Liver (tissue), 7 donors: ENCODE measurements at regions not wholly inside any gene's neighbourhood (a gene's known extent, or its start where the extent isn't known, plus 50 kb on each side); places are given as distances from the start of the nearest gene placed in this dataset.

Source experiments
- DNase-seq: peaks from one replicate; pipeline ENCODE4 v3.0.0-alpha.2; 2017; ENCODE audit warnings: low spot score
- H3K27ac ChIP-seq, 2 donors: one replicate each; pipeline ENCODE4 v1.7.0; 2013; ENCODE audit warnings: inconsistent platforms in 2 of 2, low read length in 2 of 2, control low read depth in 1 of 2, low read depth in 1 of 2, mild to moderate bottlenecking in 1 of 2
- H3K27me3 ChIP-seq, 4 donors: one replicate each; pipeline versions ENCODE4 v1.6.1 to v1.7.0; 2013; ENCODE audit warnings: low read length in 3 of 4, inconsistent platforms in 1 of 4, mild to moderate bottlenecking in 1 of 4, moderate library complexity in 1 of 4; ENCODE audit not compliant: control insufficient read depth in 4 of 4, insufficient read depth in 4 of 4
- H3K36me3 ChIP-seq, 4 donors: one replicate each; pipeline versions ENCODE4 v1.6.1 to v1.7.0; 2013; ENCODE audit warnings: low read length in 3 of 4, mild to moderate bottlenecking in 3 of 4, low read depth in 1 of 4, moderate library complexity in 1 of 4; ENCODE audit not compliant: control insufficient read depth in 4 of 4, insufficient read depth in 3 of 4
- H3K4me1 ChIP-seq, 4 donors: one replicate each; pipeline versions ENCODE4 v1.6.1 to v1.7.0; 2013; ENCODE audit warnings: low read length in 3 of 4, mild to moderate bottlenecking in 3 of 4, moderate library complexity in 1 of 4; ENCODE audit not compliant: control insufficient read depth in 4 of 4, insufficient read depth in 4 of 4
- H3K4me3 ChIP-seq, 3 donors: one replicate each; pipeline versions ENCODE4 v1.6.1 to v1.7.0; 2013; ENCODE audit warnings: low read length in 3 of 3, control low read depth in 1 of 3, low read depth in 1 of 3, mild to moderate bottlenecking in 1 of 3
- H3K9ac ChIP-seq, 2 donors: one replicate each; pipeline ENCODE4 v1.7.0; 2013; ENCODE audit warnings: low read length in 2 of 2, mild to moderate bottlenecking in 2 of 2, moderate library complexity in 2 of 2, control low read depth in 1 of 2, low read depth in 1 of 2
- H3K9me3 ChIP-seq, 4 donors: one replicate each; pipeline versions ENCODE4 v1.6.1 to v1.7.0; 2013; ENCODE audit warnings: low read length in 3 of 4; ENCODE audit not compliant: control insufficient read depth in 4 of 4
- EGR1 ChIP-seq, 2 donors: IDR thresholded peaks; 2 replicates each; pipeline ENCODE4 v1.6.1; 2016 to 2018; ENCODE audit warnings: antibody characterized with exemption in 2 of 2, low read depth in 2 of 2
- FOXA1 ChIP-seq: IDR thresholded peaks from 2 replicates; pipeline ENCODE4 v1.6.1; 2016; ENCODE audit warnings: antibody characterized with exemption
- FOXA2 ChIP-seq: IDR thresholded peaks from 2 replicates; pipeline ENCODE4 v1.6.1; 2016; ENCODE audit warnings: antibody characterized with exemption
- GABPA ChIP-seq, 2 donors: IDR thresholded peaks in 1 of 2; conservative IDR thresholded peaks in 1 of 2; 2 replicates each; pipeline ENCODE4 v1.6.1; 2016; ENCODE audit warnings: antibody characterized with exemption in 2 of 2, mild to moderate bottlenecking in 1 of 2, moderate library complexity in 1 of 2
- HNF4A ChIP-seq, 2 donors: conservative IDR thresholded peaks; 2 replicates each; pipeline ENCODE4 v1.6.1; 2016; ENCODE audit warnings: antibody characterized with exemption in 2 of 2, mild to moderate bottlenecking in 2 of 2
- HNF4G ChIP-seq: IDR thresholded peaks from 2 replicates; pipeline ENCODE4 v1.6.1; 2016; ENCODE audit warnings: antibody characterized with exemption
- JUND ChIP-seq, 2 donors: IDR thresholded peaks; 2 replicates each; pipeline ENCODE4 v1.6.1; 2016; ENCODE audit warnings: antibody characterized with exemption in 2 of 2
- MAX ChIP-seq: IDR thresholded peaks from 2 replicates; pipeline ENCODE4 v1.6.1; 2016; ENCODE audit warnings: antibody characterized with exemption
- NR2F2 ChIP-seq: IDR thresholded peaks from 2 replicates; pipeline ENCODE4 v1.6.1; 2016; ENCODE audit warnings: antibody characterized with exemption
- RXRA ChIP-seq, 2 donors: IDR thresholded peaks; 2 replicates each; pipeline ENCODE4 v1.6.1; 2017 to 2018; ENCODE audit warnings: antibody characterized with exemption in 2 of 2, mild to moderate bottlenecking in 1 of 2
- SP1 ChIP-seq: IDR thresholded peaks from 2 replicates; pipeline ENCODE4 v1.6.1; 2018; ENCODE audit warnings: antibody characterized with exemption, mild to moderate bottlenecking
- TAF1 ChIP-seq: conservative IDR thresholded peaks from 2 replicates; pipeline ENCODE4 v1.6.1; 2016; ENCODE audit warnings: antibody characterized with exemption, mild to moderate bottlenecking
- WGBS: extraction: QIAGEN DNeasy Blood & Tissue Kit; methylation state at CpG from one replicate; pipeline ENCODE4 v1.1.7; 2013; 5-methylcytosine and 5-hydroxymethylcytosine counted together
- TF ChIP-seq, protein P1 (sequence below): IDR thresholded peaks from 2 replicates; pipeline ENCODE4 v1.6.1; 2016; ENCODE audit warnings: antibody characterized with exemption, mild to moderate bottlenecking
- TF ChIP-seq, protein P2 (sequence below): IDR thresholded peaks from 2 replicates; pipeline ENCODE4 v1.6.1; 2016; ENCODE audit warnings: antibody characterized with exemption
- TF ChIP-seq, protein P3 (sequence below): IDR thresholded peaks from 2 replicates; pipeline ENCODE4 v1.6.1; 2016; ENCODE audit warnings: antibody characterized with exemption
- donor health status: healthy.
- donor health status: healthy.
- donor health status: healthy.
- donor health status: healthy.

GRCh38 chr10:62614389-62615157 is 189.9 kb upstream of the ADO start:
- Histone ChIP-seq H3K4me1 (peaks cover 0 to 4% (median 0%) of the 10 kb centered on the region in 4 donors), H3K9ac (no peak overlapping the region), H3K36me3 (no peaks in the 10 kb centered on the region), H3K9me3 (no peaks in the 10 kb centered on the region), H3K27ac (no peak overlapping the region), H3K4me3 (no peak overlapping the region), H3K27me3 (no peaks in the 10 kb centered on the region)
- WGBS = 83% methylated on average over 11 of the region's 11 CpGs
- TF ChIP-seq NR2F2 = no peak
- TF ChIP-seq SP1 = no peak
- no peak for TF ChIP-seq JUND (IDR thresholded peaks at IDR 0.05)
- no peak for TF ChIP-seq GABPA (IDR thresholded peaks at IDR 0.05 in 1 of 2, conservative IDR thresholded peaks at IDR 0.05 in 1 of 2)
- no peak for TF ChIP-seq MAX
- DNase-seq = no peak

DNA sequence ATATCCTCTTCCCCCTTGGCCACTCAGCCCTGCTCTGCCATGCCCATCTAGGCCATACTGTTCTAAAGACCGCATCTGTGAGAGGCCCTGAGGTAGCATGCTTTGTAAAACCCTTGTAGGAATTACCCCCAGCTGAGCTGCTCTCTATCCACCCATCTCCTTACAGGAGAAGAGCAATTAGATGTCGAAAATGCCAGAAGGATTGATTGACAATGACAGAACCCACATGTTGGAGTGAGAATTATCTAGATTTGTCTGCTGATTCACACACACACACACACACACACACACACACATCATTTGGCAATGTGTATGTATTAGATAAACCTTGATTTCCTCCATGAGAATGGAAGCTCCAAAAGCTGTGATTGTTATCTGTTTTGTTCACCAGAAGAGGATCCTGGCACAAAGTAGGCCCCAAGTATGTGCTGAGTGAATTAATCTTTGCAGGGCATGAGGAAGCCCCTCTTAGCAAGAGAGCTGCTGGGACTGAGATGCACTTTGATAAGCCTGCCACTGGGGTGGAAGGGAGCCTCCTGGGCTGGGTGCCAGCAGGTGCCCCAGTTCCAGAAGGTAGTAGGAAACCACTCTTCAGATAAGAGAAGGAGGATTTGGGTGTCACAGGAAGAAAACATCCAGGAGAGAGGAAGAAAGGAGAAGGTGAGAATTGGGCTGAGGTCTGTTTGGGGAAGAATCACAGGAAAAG is 187.5 kb upstream of the ADO start:
- H3K27me3 ChIP-seq = no peaks in the 10 kb centered on the region
- TF ChIP-seq FOXA2 = no peak
- TF ChIP-seq RXRA (IDR thresholded peaks at IDR 0.05) = no peak
- TF ChIP-seq HNF4G = no peak
- TF ChIP-seq TAF1 = no peak
- TF ChIP-seq EGR1 (IDR thresholded peaks at IDR 0.05; ENCODE audit: low read depth in 2 of 2) = no peak
- TF ChIP-seq SP1 = no peak
- no peak for TF ChIP-seq MAX
- TF ChIP-seq HNF4A (conservative IDR thresholded peaks at IDR 0.05) = no peak
- TF ChIP-seq, protein P1, sequence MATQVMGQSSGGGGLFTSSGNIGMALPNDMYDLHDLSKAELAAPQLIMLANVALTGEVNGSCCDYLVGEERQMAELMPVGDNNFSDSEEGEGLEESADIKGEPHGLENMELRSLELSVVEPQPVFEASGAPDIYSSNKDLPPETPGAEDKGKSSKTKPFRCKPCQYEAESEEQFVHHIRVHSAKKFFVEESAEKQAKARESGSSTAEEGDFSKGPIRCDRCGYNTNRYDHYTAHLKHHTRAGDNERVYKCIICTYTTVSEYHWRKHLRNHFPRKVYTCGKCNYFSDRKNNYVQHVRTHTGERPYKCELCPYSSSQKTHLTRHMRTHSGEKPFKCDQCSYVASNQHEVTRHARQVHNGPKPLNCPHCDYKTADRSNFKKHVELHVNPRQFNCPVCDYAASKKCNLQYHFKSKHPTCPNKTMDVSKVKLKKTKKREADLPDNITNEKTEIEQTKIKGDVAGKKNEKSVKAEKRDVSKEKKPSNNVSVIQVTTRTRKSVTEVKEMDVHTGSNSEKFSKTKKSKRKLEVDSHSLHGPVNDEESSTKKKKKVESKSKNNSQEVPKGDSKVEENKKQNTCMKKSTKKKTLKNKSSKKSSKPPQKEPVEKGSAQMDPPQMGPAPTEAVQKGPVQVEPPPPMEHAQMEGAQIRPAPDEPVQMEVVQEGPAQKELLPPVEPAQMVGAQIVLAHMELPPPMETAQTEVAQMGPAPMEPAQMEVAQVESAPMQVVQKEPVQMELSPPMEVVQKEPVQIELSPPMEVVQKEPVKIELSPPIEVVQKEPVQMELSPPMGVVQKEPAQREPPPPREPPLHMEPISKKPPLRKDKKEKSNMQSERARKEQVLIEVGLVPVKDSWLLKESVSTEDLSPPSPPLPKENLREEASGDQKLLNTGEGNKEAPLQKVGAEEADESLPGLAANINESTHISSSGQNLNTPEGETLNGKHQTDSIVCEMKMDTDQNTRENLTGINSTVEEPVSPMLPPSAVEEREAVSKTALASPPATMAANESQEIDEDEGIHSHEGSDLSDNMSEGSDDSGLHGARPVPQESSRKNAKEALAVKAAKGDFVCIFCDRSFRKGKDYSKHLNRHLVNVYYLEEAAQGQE = no peak
- no peak for TF ChIP-seq FOXA1
- H3K9me3 ChIP-seq = no peaks in the 10 kb centered on the region
- H3K36me3 ChIP-seq = no peaks in the 10 kb centered on the region
- H3K4me1 ChIP-seq = peaks cover 0 to 4% (median 0%) of the 10 kb centered on the region in 4 donors
- H3K9ac ChIP-seq = no peak overlapping the region
- no peak overlapping the region for H3K27ac ChIP-seq
- H3K4me3 ChIP-seq = no peak overlapping the region
- no peak for DNase-seq
- 81% methylated on average over 2 of the region's 2 CpGs for WGBS

GRCh38 chr10:62617652-62618051 is 186.9 kb upstream of the ADO start:
- no peaks in the 10 kb centered on the region for H3K9me3 ChIP-seq
- H3K36me3 ChIP-seq = no peaks in the 10 kb centered on the region
- no peak for DNase-seq
- 75% methylated on average over 9 of the region's 9 CpGs for WGBS
- H3K27ac ChIP-seq = no peak overlapping the region
- no peak overlapping the region for H3K9ac ChIP-seq
- H3K4me1 ChIP-seq = peaks cover 0 to 4% (median 0%) of the 10 kb centered on the region in 4 donors
- no peaks in the 10 kb centered on the region for H3K27me3 ChIP-seq
- H3K4me3 ChIP-seq = no peak overlapping the region
- TF ChIP-seq, protein P2, sequence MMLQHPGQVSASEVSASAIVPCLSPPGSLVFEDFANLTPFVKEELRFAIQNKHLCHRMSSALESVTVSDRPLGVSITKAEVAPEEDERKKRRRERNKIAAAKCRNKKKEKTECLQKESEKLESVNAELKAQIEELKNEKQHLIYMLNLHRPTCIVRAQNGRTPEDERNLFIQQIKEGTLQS = no peak
- no peak for TF ChIP-seq FOXA2
- TF ChIP-seq FOXA1 = no peak
- TF ChIP-seq EGR1 (IDR thresholded peaks at IDR 0.05; ENCODE audit: low read depth in 2 of 2) = no peak
- TF ChIP-seq, protein P3, sequence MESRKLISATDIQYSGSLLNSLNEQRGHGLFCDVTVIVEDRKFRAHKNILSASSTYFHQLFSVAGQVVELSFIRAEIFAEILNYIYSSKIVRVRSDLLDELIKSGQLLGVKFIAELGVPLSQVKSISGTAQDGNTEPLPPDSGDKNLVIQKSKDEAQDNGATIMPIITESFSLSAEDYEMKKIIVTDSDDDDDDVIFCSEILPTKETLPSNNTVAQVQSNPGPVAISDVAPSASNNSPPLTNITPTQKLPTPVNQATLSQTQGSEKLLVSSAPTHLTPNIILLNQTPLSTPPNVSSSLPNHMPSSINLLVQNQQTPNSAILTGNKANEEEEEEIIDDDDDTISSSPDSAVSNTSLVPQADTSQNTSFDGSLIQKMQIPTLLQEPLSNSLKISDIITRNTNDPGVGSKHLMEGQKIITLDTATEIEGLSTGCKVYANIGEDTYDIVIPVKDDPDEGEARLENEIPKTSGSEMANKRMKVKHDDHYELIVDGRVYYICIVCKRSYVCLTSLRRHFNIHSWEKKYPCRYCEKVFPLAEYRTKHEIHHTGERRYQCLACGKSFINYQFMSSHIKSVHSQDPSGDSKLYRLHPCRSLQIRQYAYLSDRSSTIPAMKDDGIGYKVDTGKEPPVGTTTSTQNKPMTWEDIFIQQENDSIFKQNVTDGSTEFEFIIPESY = no peak
